HCT116 (cell line): ENCODE measurements at regions not wholly inside any gene's neighbourhood (a gene's known extent, or its start where the extent isn't known, plus 50 kb on each side); places are given as distances from the start of the nearest gene placed in this dataset.

Source experiments
- CBX3 ChIP-seq: IDR thresholded peaks from 2 replicates; pipeline ENCODE4 v1.6.1; 2012; ENCODE audit warnings: low read depth
- CEBPB ChIP-seq: IDR thresholded peaks from 2 replicates; pipeline ENCODE4 v1.6.1; 2012; ENCODE audit warnings: low read depth
- EZH2 ChIP-seq: fragments of 200-600 bp; sonication (generic); IDR thresholded peaks from 2 replicates; pipeline ENCODE4 v1.6.1; 2017; ENCODE audit warnings: antibody characterized with exemption, mixed run types
- EZH2phosphoT487 ChIP-seq: fragments of 200-600 bp; IDR thresholded peaks from 2 replicates; pipeline ENCODE4 v1.6.1; 2018; ENCODE audit warnings: antibody characterized with exemption, borderline replicate concordance
- POLR2A ChIP-seq: IDR thresholded peaks from 2 replicates; pipeline ENCODE4 v1.7.0; 2011; ENCODE audit warnings: borderline replicate concordance; ENCODE audit not compliant: insufficient read depth, insufficient read length; ENCODE audit errors: extremely low read depth
- POLR2AphosphoS5 ChIP-seq: IDR thresholded peaks from 2 replicates; pipeline ENCODE4 v1.6.1; 2011; ENCODE audit warnings: mild to moderate bottlenecking, low read depth, low read length, moderate library complexity
- SIN3A ChIP-seq: IDR thresholded peaks from 2 replicates; pipeline ENCODE4 v1.6.1; 2012; ENCODE audit warnings: low read depth
- SRF ChIP-seq: IDR thresholded peaks from 2 replicates; pipeline ENCODE4 v1.6.1; 2012; ENCODE audit warnings: low read depth
- YY1 ChIP-seq: IDR thresholded peaks from 2 replicates; pipeline ENCODE4 v1.6.1; 2011; ENCODE audit warnings: low read length, low read depth, moderate library complexity, mild to moderate bottlenecking; ENCODE audit not compliant: insufficient replicate concordance; ENCODE audit errors: extremely low read depth
- TF ChIP-seq, protein P1 (sequence below), 3 experiments: fragments of 200-600 bp in 1 of 3; sonication (generic) in 1 of 3; IDR thresholded peaks in 2 of 3; conservative IDR thresholded peaks in 1 of 3; 2 replicates each; pipeline ENCODE4 v1.5.1; 2012 to 2017; ENCODE audit warnings: low read depth in 2 of 3, low read length in 2 of 3, antibody characterized with exemption in 1 of 3, borderline replicate concordance in 1 of 3, control low read depth in 1 of 3, mild to moderate bottlenecking in 1 of 3, mixed read lengths in 1 of 3, mixed run types in 1 of 3, moderate library complexity in 1 of 3; ENCODE audit not compliant: insufficient read depth in 1 of 3
- TF ChIP-seq, protein P2 (sequence below): IDR thresholded peaks from 2 replicates; pipeline ENCODE4 v1.6.1; 2012
- TF ChIP-seq, protein P3 (sequence below): IDR thresholded peaks from 2 replicates; pipeline ENCODE4 v1.6.1; 2012
- TF ChIP-seq, protein P4 (sequence below): IDR thresholded peaks from 2 replicates; pipeline ENCODE4 v1.6.1; 2011; ENCODE audit warnings: mild to moderate bottlenecking, low read length, moderate library complexity; ENCODE audit not compliant: insufficient replicate concordance; ENCODE audit errors: extremely low read depth
- TF ChIP-seq, protein P5 (sequence below): IDR thresholded peaks from 2 replicates; pipeline ENCODE4 v1.6.1; 2012; ENCODE audit warnings: low read depth

DNA sequence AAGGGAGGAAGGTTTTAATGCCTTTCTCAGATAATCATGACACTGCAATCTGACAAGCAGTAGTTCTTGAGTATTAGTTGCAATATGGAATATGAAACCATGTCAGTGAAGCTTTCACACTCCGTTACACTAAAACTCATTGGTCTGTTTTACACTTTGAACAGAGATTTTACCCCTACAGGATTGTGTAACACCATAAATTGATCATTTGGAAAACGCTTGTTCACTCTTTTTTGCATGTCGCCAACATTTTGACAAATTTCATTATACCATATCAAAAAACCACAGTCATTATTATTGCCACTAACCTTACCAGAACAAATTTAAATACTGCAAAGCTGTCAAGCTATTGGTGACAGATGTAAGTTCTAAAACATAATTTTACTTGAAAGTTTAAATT is 404.8 kb upstream of the THBS1 start:
- TF ChIP-seq, protein P1, sequence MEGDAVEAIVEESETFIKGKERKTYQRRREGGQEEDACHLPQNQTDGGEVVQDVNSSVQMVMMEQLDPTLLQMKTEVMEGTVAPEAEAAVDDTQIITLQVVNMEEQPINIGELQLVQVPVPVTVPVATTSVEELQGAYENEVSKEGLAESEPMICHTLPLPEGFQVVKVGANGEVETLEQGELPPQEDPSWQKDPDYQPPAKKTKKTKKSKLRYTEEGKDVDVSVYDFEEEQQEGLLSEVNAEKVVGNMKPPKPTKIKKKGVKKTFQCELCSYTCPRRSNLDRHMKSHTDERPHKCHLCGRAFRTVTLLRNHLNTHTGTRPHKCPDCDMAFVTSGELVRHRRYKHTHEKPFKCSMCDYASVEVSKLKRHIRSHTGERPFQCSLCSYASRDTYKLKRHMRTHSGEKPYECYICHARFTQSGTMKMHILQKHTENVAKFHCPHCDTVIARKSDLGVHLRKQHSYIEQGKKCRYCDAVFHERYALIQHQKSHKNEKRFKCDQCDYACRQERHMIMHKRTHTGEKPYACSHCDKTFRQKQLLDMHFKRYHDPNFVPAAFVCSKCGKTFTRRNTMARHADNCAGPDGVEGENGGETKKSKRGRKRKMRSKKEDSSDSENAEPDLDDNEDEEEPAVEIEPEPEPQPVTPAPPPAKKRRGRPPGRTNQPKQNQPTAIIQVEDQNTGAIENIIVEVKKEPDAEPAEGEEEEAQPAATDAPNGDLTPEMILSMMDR (IDR thresholded peaks at IDR 0.05 in 2 of 3, conservative IDR thresholded peaks at IDR 0.05 in 1 of 3; ENCODE audit: borderline replicate concordance in 1 of 3, insufficient read depth in 1 of 3, low read depth in 2 of 3, low read length in 2 of 3) = no peak
- TF ChIP-seq CEBPB = no peak
- TF ChIP-seq, protein P2, sequence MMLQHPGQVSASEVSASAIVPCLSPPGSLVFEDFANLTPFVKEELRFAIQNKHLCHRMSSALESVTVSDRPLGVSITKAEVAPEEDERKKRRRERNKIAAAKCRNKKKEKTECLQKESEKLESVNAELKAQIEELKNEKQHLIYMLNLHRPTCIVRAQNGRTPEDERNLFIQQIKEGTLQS = no peak
- no peak for TF ChIP-seq POLR2AphosphoS5
- no peak for TF ChIP-seq EZH2phosphoT487
- no peak for TF ChIP-seq SIN3A
- TF ChIP-seq, protein P3, sequence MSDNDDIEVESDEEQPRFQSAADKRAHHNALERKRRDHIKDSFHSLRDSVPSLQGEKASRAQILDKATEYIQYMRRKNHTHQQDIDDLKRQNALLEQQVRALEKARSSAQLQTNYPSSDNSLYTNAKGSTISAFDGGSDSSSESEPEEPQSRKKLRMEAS = no peak
- no peak for TF ChIP-seq POLR2A
- TF ChIP-seq SRF = no peak
- TF ChIP-seq, protein P4, sequence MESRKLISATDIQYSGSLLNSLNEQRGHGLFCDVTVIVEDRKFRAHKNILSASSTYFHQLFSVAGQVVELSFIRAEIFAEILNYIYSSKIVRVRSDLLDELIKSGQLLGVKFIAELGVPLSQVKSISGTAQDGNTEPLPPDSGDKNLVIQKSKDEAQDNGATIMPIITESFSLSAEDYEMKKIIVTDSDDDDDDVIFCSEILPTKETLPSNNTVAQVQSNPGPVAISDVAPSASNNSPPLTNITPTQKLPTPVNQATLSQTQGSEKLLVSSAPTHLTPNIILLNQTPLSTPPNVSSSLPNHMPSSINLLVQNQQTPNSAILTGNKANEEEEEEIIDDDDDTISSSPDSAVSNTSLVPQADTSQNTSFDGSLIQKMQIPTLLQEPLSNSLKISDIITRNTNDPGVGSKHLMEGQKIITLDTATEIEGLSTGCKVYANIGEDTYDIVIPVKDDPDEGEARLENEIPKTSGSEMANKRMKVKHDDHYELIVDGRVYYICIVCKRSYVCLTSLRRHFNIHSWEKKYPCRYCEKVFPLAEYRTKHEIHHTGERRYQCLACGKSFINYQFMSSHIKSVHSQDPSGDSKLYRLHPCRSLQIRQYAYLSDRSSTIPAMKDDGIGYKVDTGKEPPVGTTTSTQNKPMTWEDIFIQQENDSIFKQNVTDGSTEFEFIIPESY = no peak
- TF ChIP-seq CBX3 = no peak
- no peak for TF ChIP-seq YY1
- no peak for TF ChIP-seq EZH2
- TF ChIP-seq, protein P5, sequence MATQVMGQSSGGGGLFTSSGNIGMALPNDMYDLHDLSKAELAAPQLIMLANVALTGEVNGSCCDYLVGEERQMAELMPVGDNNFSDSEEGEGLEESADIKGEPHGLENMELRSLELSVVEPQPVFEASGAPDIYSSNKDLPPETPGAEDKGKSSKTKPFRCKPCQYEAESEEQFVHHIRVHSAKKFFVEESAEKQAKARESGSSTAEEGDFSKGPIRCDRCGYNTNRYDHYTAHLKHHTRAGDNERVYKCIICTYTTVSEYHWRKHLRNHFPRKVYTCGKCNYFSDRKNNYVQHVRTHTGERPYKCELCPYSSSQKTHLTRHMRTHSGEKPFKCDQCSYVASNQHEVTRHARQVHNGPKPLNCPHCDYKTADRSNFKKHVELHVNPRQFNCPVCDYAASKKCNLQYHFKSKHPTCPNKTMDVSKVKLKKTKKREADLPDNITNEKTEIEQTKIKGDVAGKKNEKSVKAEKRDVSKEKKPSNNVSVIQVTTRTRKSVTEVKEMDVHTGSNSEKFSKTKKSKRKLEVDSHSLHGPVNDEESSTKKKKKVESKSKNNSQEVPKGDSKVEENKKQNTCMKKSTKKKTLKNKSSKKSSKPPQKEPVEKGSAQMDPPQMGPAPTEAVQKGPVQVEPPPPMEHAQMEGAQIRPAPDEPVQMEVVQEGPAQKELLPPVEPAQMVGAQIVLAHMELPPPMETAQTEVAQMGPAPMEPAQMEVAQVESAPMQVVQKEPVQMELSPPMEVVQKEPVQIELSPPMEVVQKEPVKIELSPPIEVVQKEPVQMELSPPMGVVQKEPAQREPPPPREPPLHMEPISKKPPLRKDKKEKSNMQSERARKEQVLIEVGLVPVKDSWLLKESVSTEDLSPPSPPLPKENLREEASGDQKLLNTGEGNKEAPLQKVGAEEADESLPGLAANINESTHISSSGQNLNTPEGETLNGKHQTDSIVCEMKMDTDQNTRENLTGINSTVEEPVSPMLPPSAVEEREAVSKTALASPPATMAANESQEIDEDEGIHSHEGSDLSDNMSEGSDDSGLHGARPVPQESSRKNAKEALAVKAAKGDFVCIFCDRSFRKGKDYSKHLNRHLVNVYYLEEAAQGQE = no peak
